Stomach (tissue), 8 donors: ENCODE measurements at regions not wholly inside any gene's neighbourhood (a gene's known extent, or its start where the extent isn't known, plus 50 kb on each side); places are given as distances from the start of the nearest gene placed in this dataset.
A peak's percentile ranks its signal among the peaks of the same experiment; 100 is the strongest.

Experiments used
- DNase-seq, 2 donors: peaks; one replicate each; pipeline versions ENCODE4 v3.0.0 to v3.0.0-alpha.2; 2013 to 2019
- H3K27ac ChIP-seq, 5 donors: fragments of 200-600 bp in 4 of 5; sonication (generic) in 4 of 5; one replicate each; pipeline ENCODE4 v1.5.1; 2013 to 2019; ENCODE audit warnings: mild to moderate bottlenecking in 1 of 5, moderate library complexity in 1 of 5
- H3K27me3 ChIP-seq, 3 donors: fragments of 200-600 bp; sonication (generic); one replicate each; pipeline ENCODE4 v1.5.1; 2017 to 2019; ENCODE audit warnings: mixed run types in 1 of 3
- H3K36me3 ChIP-seq, 4 donors: fragments of 200-600 bp; sonication (generic); 1 replicate in 3 of 4; 2 replicates in 1 of 4; pipeline ENCODE4 v1.5.1; 2016 to 2019
- H3K4me1 ChIP-seq, 4 donors: fragments of 200-600 bp; sonication (generic); one replicate each; pipeline ENCODE4 v1.5.1; 2016 to 2019
- H3K4me3 ChIP-seq, 4 donors: fragments of 200-600 bp; sonication (generic) in 3 of 4; one replicate each; pipeline ENCODE4 v1.5.1; 2016 to 2019; ENCODE audit warnings: mild to moderate bottlenecking in 1 of 4
- H3K9me3 ChIP-seq, 4 donors: fragments of 200-600 bp; sonication (generic); one replicate each; pipeline ENCODE4 v1.5.1; 2016 to 2019
- EP300 ChIP-seq: sonication (generic); formaldehyde crosslinking; IDR thresholded peaks from one replicate; pipeline ENCODE4 v1.6.1; 2017; ENCODE audit warnings: antibody characterized with exemption
- POLR2A ChIP-seq, 4 donors: fragments of 450-650 bp; IDR thresholded peaks; one replicate each; pipeline ENCODE4 v1.6.1; 2016; ENCODE audit warnings: antibody characterized with exemption in 4 of 4, control low read depth in 2 of 4, mild to moderate bottlenecking in 1 of 4, moderate library complexity in 1 of 4
- POLR2AphosphoS5 ChIP-seq, 3 donors: sonication (generic); formaldehyde crosslinking; IDR thresholded peaks; one replicate each; pipeline ENCODE4 v1.6.1; 2016; ENCODE audit warnings: antibody characterized with exemption in 3 of 3
- WGBS, 5 donors: extraction: QIAGEN DNeasy Blood & Tissue Kit in 3 of 5; methylation state at CpG; one replicate each; pipeline versions ENCODE4 v1.1.5 to v1.1.7; 2013 to 2018; 5-methylcytosine and 5-hydroxymethylcytosine counted together
- intact Hi-C: fragments of 100-400 bp; cut with DNase I; formaldehyde crosslinking; loops from one replicate; pipeline ENCODE4 v1.15.1; 2023; ENCODE audit warnings: low total_unique reads
- TF ChIP-seq, protein P1 (sequence below), 7 experiments: fragments of 450-650 bp in 4 of 7; fragments of 200-600 bp in 3 of 7; sonication (generic) in 3 of 7; IDR thresholded peaks; one replicate each; pipeline ENCODE4 v1.5.1; 2016 to 2019; ENCODE audit warnings: antibody characterized with exemption in 7 of 7, control low read depth in 2 of 7, mild to moderate bottlenecking in 1 of 7
- donor health status: healthy with polysubstance abuse.
- donor health status: Bipolar disorder and iron deficiency.
- donor health status: healthy.

DNA sequence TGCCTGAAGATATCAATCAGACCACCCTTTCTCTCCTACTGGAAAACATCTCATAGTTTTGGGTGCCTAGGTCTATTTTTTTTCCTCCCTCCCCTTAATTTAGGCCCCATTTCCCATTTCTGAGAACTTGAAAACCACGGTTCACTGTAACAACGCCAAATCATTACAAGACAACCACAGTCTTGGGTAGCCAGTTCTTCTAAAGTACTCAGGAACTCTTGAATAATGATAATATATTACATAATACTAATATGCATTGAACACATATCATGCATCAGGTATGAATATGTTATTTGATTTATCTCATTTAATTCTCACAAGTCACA lies 185.1 kb upstream of the ADO start:
- no peaks in the 10 kb centered on the region for H3K4me1 ChIP-seq
- TF ChIP-seq POLR2AphosphoS5 (IDR thresholded peaks at IDR 0.05) (no peak), EP300 (no peak)
- 28 to 91% (median 76%) methylated on average over 2 of the region's 2 CpGs for WGBS, 5 donors
- H3K36me3 ChIP-seq, result no peaks in the 10 kb centered on the region
- H3K4me3 ChIP-seq, result no peak overlapping the region
- H3K27ac ChIP-seq, result peak overlapping the region in 1 of 5 donors; percentile 14
- no peak for DNase-seq
- no peaks in the 10 kb centered on the region for H3K27me3 ChIP-seq
- H3K9me3 ChIP-seq, result no peaks in the 10 kb centered on the region
- intact Hi-C loops, result no loop called here

DNA sequence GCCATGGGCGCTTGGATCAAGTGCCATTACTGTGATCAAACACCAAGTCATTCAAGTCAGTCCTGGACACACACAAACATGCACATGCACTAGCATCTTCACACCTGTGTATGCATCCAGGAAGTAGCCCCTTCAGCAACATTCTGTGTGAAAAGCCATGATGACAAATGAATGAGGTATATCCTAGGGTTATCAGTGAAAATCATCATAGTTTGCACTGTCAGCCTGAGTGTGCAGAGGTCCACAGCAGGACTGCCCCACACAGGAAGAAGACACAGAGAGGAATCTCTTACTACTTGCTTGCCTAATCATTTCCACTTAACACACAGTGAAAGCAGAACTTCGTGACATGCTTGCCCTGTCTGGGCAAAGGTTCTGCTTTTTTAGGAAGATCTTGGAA lies 184.0 kb upstream of the ADO start:
- Histone ChIP-seq H3K27me3 (no peaks in the 10 kb centered on the region), H3K36me3 (no peaks in the 10 kb centered on the region), H3K27ac (peak overlapping the region in 1 of 5 donors; percentile 34), H3K4me1 (no peaks in the 10 kb centered on the region), H3K9me3 (no peaks in the 10 kb centered on the region), H3K4me3 (no peak overlapping the region)
- 79 to 96% (median 86%) methylated on average over 2 of the region's 2 CpGs for WGBS, 5 donors
- TF ChIP-seq POLR2A (IDR thresholded peaks at IDR 0.05), result no peak
- TF ChIP-seq, protein P1, sequence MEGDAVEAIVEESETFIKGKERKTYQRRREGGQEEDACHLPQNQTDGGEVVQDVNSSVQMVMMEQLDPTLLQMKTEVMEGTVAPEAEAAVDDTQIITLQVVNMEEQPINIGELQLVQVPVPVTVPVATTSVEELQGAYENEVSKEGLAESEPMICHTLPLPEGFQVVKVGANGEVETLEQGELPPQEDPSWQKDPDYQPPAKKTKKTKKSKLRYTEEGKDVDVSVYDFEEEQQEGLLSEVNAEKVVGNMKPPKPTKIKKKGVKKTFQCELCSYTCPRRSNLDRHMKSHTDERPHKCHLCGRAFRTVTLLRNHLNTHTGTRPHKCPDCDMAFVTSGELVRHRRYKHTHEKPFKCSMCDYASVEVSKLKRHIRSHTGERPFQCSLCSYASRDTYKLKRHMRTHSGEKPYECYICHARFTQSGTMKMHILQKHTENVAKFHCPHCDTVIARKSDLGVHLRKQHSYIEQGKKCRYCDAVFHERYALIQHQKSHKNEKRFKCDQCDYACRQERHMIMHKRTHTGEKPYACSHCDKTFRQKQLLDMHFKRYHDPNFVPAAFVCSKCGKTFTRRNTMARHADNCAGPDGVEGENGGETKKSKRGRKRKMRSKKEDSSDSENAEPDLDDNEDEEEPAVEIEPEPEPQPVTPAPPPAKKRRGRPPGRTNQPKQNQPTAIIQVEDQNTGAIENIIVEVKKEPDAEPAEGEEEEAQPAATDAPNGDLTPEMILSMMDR (IDR thresholded peaks at IDR 0.05), result no peak
- TF ChIP-seq EP300, result no peak
- no peak for TF ChIP-seq POLR2AphosphoS5 (IDR thresholded peaks at IDR 0.05)
- DNase-seq, result no peak
- intact Hi-C loops, result no loop called here

DNA sequence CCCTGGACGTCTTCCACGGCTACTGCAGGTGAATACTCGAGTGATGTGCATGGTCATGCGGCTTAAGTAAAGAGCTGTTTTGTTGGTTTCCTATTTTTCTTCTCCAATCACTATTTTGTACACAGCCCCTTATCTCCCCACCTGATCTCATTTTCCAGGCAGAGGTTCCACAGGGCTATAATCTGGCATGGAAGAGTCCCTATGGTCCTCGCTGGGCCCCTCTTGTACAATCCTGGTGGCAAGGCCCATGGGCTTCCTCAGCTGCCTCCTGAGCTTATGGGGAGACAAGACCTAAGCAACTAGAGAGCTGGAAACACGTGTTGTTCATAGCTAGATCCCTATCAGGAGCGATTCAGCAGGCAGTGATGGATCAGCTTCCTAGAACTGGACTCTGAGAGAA lies 181.3 kb upstream of the ADO start:
- 84 to 91% (median 88%) methylated on average over 7 of the region's 7 CpGs for WGBS, 5 donors
- DNase-seq, result no peak
- intact Hi-C loops, result no loop called here

DNA sequence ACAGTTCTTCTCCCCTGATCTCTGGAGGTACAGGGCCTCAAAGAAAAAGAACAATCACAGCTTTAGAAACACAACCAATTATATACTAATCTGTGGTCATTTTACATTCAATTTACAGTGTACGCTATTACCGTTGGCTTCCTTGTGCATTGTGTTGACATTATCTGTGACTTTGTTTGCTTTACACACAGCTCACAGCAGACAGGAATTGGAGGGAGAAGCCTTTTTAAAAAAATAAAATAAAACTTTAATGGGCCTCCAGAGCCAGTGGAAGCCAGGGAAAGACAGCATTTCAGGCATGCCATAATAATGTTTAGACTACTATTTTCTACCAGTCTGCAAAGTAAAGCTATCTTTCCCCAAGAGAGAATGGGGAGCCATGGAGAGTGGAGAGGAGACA lies 179.0 kb upstream of the ADO start:
- TF ChIP-seq POLR2AphosphoS5 (IDR thresholded peaks at IDR 0.05), result no peak
- TF ChIP-seq EP300, result no peak
- TF ChIP-seq, protein P1 (IDR thresholded peaks at IDR 0.05), result no peak
- no peak for TF ChIP-seq POLR2A (IDR thresholded peaks at IDR 0.05)
- no peaks in the 10 kb centered on the region for H3K27me3 ChIP-seq
- H3K4me1 ChIP-seq, result no peaks in the 10 kb centered on the region
- intact Hi-C loops, result no loop called here
- H3K36me3 ChIP-seq, result no peaks in the 10 kb centered on the region
- H3K9me3 ChIP-seq, result no peaks in the 10 kb centered on the region
- peak in 1 of 2 donors; percentile 32 for DNase-seq
- H3K27ac ChIP-seq, result no peak overlapping the region
- no peak overlapping the region for H3K4me3 ChIP-seq
- WGBS, 5 donors, result 17 to 54% (median 26%) methylated on average over 2 of the region's 2 CpGs

More for the DNA sequence above, 181.3 kb upstream of the ADO start:
- Histone ChIP-seq H3K27me3 (no peaks in the 10 kb centered on the region), H3K36me3 (no peaks in the 10 kb centered on the region), H3K4me3 (no peak overlapping the region), H3K9me3 (no peaks in the 10 kb centered on the region), H3K27ac (no peak overlapping the region), H3K4me1 (no peaks in the 10 kb centered on the region)
- TF ChIP-seq POLR2AphosphoS5 (IDR thresholded peaks at IDR 0.05), result no peak
- TF ChIP-seq, protein P1 (IDR thresholded peaks at IDR 0.05), result no peak
- no peak for TF ChIP-seq EP300
- TF ChIP-seq POLR2A (IDR thresholded peaks at IDR 0.05), result no peak

DNA sequence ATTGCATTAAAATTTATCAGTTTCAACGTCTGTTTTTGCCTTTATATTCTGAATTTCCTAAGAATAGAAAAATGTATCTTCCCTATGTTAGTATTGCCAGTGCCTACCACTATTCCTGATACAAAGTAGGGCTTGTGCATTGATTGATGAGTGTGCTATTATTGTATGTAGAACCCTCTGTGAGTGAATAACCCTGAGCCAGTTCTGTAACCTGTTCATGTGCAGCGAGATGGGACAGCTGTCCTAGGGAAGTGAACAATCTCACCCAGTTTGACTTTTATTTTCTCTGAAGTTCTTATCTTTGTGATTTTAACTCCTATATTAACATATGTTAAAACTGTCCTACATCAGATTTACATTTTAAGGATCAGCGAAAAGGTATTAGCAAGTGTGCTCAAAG lies 178.4 kb upstream of the ADO start:
- no peaks in the 10 kb centered on the region for H3K9me3 ChIP-seq
- no peak for DNase-seq
- H3K4me1 ChIP-seq, result no peaks in the 10 kb centered on the region
- WGBS, 5 donors, result 60 to 70% (median 67%) methylated on average over 3 of the region's 3 CpGs
- H3K27ac ChIP-seq, result no peak overlapping the region
- intact Hi-C loops, result no loop called here
- TF ChIP-seq, protein P1 (IDR thresholded peaks at IDR 0.05), result no peak
- TF ChIP-seq POLR2A (IDR thresholded peaks at IDR 0.05) (no peak), EP300 (no peak), POLR2AphosphoS5 (IDR thresholded peaks at IDR 0.05) (no peak)
- H3K36me3 ChIP-seq, result no peaks in the 10 kb centered on the region
- no peaks in the 10 kb centered on the region for H3K27me3 ChIP-seq
- H3K4me3 ChIP-seq, result no peak overlapping the region
